ENCODE measurements at regions not wholly inside any gene's neighbourhood (a gene's known extent, or its start where the extent isn't known, plus 50 kb on each side); places are given as distances from the start of the nearest gene placed in this dataset.

DNA sequence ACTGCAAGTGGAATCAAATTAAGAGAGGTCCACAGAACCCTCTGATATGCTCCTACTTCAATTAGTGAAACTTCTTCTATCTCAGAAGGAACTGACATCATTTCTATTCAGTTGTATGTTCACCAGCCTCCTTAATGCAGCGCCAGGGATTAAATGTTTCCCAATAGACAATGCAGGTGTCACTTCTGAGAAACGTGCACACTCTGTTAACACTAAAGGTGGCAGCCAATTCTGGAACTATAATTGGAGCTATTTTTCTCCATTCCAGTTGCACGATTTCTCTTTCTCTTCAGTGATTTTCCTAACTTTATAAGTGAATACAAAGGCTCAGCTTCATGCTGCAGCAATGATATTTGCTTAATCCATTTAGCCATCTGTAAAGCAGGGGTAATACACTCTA, 821.9 kb downstream of the TDRD15 start:
- TF ChIP-seq, protein P1, sequence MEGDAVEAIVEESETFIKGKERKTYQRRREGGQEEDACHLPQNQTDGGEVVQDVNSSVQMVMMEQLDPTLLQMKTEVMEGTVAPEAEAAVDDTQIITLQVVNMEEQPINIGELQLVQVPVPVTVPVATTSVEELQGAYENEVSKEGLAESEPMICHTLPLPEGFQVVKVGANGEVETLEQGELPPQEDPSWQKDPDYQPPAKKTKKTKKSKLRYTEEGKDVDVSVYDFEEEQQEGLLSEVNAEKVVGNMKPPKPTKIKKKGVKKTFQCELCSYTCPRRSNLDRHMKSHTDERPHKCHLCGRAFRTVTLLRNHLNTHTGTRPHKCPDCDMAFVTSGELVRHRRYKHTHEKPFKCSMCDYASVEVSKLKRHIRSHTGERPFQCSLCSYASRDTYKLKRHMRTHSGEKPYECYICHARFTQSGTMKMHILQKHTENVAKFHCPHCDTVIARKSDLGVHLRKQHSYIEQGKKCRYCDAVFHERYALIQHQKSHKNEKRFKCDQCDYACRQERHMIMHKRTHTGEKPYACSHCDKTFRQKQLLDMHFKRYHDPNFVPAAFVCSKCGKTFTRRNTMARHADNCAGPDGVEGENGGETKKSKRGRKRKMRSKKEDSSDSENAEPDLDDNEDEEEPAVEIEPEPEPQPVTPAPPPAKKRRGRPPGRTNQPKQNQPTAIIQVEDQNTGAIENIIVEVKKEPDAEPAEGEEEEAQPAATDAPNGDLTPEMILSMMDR (IDR thresholded peaks at IDR 0.05; ENCODE audit: borderline replicate concordance, extremely low read depth, low read length, poor library complexity, severe bottlenecking) = no peak
- TF ChIP-seq EZH2 (IDR thresholded peaks at IDR 0.05; ENCODE audit: borderline replicate concordance, low read depth, low read length, severe bottlenecking) = no peak

Data from DND-41 (cell line).